Calu3 (cell line): ENCODE measurements at regions not wholly inside any gene's neighbourhood (a gene's known extent, or its start where the extent isn't known, plus 50 kb on each side); places are given as distances from the start of the nearest gene placed in this dataset.

Source experiments
- BruUV-seq: library from RNA; stranded (reverse); fragments of 400-500 nt; replicated peaks from 2 replicates; lab custom pipeline; 2021; lab: Mats Ljungman, UMichigan
- CTCF ChIA-PET: fragments of 300-600 bp; sonication (Branson Sonifier 250); formaldehyde crosslinking; loops from one replicate; lab custom pipeline; 2022; ENCODE audit warnings: antibody characterized with exemption; lab: Charles Lee
- DNase-seq: peaks from one replicate; pipeline ENCODE4 v3.0.0; 2022
- H3K27ac Mint-ChIP-seq: one replicate; pipeline ENCODE4 v1.8.0; 2022; ENCODE audit warnings: mixed read lengths; ENCODE audit not compliant: unreplicated experiment
- H3K27me3 Mint-ChIP-seq: one replicate; pipeline ENCODE4 v1.8.0; 2022; ENCODE audit warnings: mixed read lengths; ENCODE audit not compliant: unreplicated experiment
- H3K36me3 Mint-ChIP-seq: one replicate; pipeline ENCODE4 v1.8.0; 2022; ENCODE audit warnings: mild to moderate bottlenecking, moderate library complexity, mixed read lengths; ENCODE audit not compliant: insufficient read depth, unreplicated experiment
- H3K4me1 Mint-ChIP-seq: one replicate; pipeline ENCODE4 v1.8.0; 2022; ENCODE audit warnings: mild to moderate bottlenecking, low read depth, mixed read lengths; ENCODE audit not compliant: unreplicated experiment
- H3K4me3 Mint-ChIP-seq: one replicate; pipeline ENCODE4 v1.8.0; 2022; ENCODE audit warnings: mild to moderate bottlenecking, low read depth, moderate library complexity, mixed read lengths; ENCODE audit not compliant: unreplicated experiment
- H3K9me3 Mint-ChIP-seq: one replicate; pipeline ENCODE4 v1.8.0; 2022; ENCODE audit warnings: low read depth, mixed read lengths; ENCODE audit not compliant: unreplicated experiment
- intact Hi-C: fragments of 100-400 bp; cut with micrococcal nuclease; formaldehyde crosslinking; loops from one replicate; pipeline ENCODE4 v1.10.0; 2022; ENCODE audit not compliant: unreplicated experiment
- TF ChIP-seq, protein P1 (sequence below): fragments of 200-600 bp; IDR thresholded peaks from one replicate; pipeline ENCODE4 v1.8.0; 2022; ENCODE audit warnings: antibody characterized with exemption; ENCODE audit not compliant: unreplicated experiment

GRCh38 chr3:67127254-67127653, 129.1 kb downstream of the KBTBD8 start:
- no peaks in the 10 kb centered on the region for H3K27me3 Mint-ChIP-seq

GRCh38 chr3:67142432-67142831, 144.3 kb downstream of the KBTBD8 start:
- TF ChIP-seq, protein P1, sequence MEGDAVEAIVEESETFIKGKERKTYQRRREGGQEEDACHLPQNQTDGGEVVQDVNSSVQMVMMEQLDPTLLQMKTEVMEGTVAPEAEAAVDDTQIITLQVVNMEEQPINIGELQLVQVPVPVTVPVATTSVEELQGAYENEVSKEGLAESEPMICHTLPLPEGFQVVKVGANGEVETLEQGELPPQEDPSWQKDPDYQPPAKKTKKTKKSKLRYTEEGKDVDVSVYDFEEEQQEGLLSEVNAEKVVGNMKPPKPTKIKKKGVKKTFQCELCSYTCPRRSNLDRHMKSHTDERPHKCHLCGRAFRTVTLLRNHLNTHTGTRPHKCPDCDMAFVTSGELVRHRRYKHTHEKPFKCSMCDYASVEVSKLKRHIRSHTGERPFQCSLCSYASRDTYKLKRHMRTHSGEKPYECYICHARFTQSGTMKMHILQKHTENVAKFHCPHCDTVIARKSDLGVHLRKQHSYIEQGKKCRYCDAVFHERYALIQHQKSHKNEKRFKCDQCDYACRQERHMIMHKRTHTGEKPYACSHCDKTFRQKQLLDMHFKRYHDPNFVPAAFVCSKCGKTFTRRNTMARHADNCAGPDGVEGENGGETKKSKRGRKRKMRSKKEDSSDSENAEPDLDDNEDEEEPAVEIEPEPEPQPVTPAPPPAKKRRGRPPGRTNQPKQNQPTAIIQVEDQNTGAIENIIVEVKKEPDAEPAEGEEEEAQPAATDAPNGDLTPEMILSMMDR: no peak
- Mint-ChIP-seq H3K27me3 (no peaks in the 10 kb centered on the region), H3K36me3 (no peaks in the 10 kb centered on the region), H3K4me3 (no peak overlapping the region), H3K4me1 (no peaks in the 10 kb centered on the region), H3K9me3 (peaks cover 11% of the 10 kb centered on the region), H3K27ac (no peak overlapping the region)
- BruUV-seq: no TSS peak
- intact Hi-C loops: no loop called here
- DNase-seq: no peak
- CTCF ChIA-PET: no interaction called here

More at GRCh38 chr3:67127254-67127653, 129.1 kb downstream of the KBTBD8 start:
- H3K9me3 Mint-ChIP-seq: peaks cover 2% of the 10 kb centered on the region
- no peaks in the 10 kb centered on the region for H3K36me3 Mint-ChIP-seq
- H3K4me1 Mint-ChIP-seq: no peaks in the 10 kb centered on the region
- no peak for DNase-seq
- CTCF ChIA-PET: no interaction called here
- BruUV-seq: no TSS peak
- intact Hi-C loops: no loop called here
- H3K27ac Mint-ChIP-seq: no peak overlapping the region
- TF ChIP-seq, protein P1: no peak
- no peak overlapping the region for H3K4me3 Mint-ChIP-seq

DNA sequence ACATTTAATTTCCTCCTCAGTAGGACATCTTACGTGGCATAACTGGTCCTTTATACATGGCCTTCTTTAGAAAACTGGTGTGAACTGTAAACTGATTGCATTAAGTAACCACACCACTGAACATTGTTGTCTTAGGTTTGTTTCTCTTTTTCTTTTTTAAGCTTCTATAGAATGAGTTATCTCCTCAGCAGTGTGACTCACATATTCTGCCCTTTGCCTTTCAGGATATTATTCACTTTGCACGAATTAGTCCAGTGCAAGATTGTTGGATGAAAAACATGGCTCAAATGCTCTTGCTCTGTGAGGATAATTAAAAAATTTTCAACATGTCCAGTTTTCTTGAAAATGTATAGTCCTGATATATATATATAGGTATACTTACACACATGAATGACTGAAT, 147.6 kb downstream of the KBTBD8 start:
- Mint-ChIP-seq H3K9me3 (peaks cover 6% of the 10 kb centered on the region), H3K27ac (no peak overlapping the region), H3K4me3 (no peak overlapping the region), H3K27me3 (no peaks in the 10 kb centered on the region), H3K4me1 (no peaks in the 10 kb centered on the region), H3K36me3 (no peaks in the 10 kb centered on the region)
- intact Hi-C loops: no loop called here
- no TSS peak for BruUV-seq
- DNase-seq: no peak
- TF ChIP-seq, protein P1: no peak
- CTCF ChIA-PET: no interaction called here

- H3K36me3 Mint-ChIP-seq: no peaks in the 10 kb centered on the region
- H3K4me1 Mint-ChIP-seq: no peaks in the 10 kb centered on the region
- BruUV-seq: no TSS peak
- no peaks in the 10 kb centered on the region for H3K27me3 Mint-ChIP-seq
- intact Hi-C loops: no loop called here
- H3K4me3 Mint-ChIP-seq: no peak overlapping the region
- no peak overlapping the region for H3K27ac Mint-ChIP-seq
- TF ChIP-seq, protein P1: no peak
- CTCF ChIA-PET: no interaction called here
- no peak for DNase-seq
- H3K9me3 Mint-ChIP-seq: peaks cover 10% of the 10 kb centered on the region
Observed at GRCh38 chr3:67154429-67154828, 156.3 kb downstream of the KBTBD8 start.
